Caco-2 (cell line): ENCODE measurements at regions not wholly inside any gene's neighbourhood (a gene's known extent, or its start where the extent isn't known, plus 50 kb on each side); places are given as distances from the start of the nearest gene placed in this dataset.

Experiments used
- BruUV-seq: library from RNA; stranded (reverse); fragments of 400-500 nt; replicated peaks from 2 replicates; lab custom pipeline; 2021; lab: Mats Ljungman, UMichigan
- CTCF ChIA-PET: fragments of 300-600 bp; sonication (Branson Sonifier 250); formaldehyde crosslinking; loops from one replicate; lab custom pipeline; 2022; ENCODE audit warnings: antibody characterized with exemption; lab: Charles Lee
- POLR2A ChIA-PET: fragments of 300-600 bp; sonication (Branson Sonifier 250); formaldehyde crosslinking; loops from one replicate; lab custom pipeline; 2022; ENCODE audit warnings: antibody characterized with exemption; lab: Charles Lee
- DNase-seq, 2 experiments: peaks; one replicate each; pipeline versions ENCODE4 v3.0.0 to v3.0.0-alpha.2; 2020 to 2022
- H3K27me3 ChIP-seq: replicated peaks from 2 replicates; pipeline ENCODE4 v1.6.0; 2011; ENCODE audit warnings: low read length; ENCODE audit not compliant: control insufficient read depth, insufficient read depth
- H3K36me3 ChIP-seq: 2 replicates; pipeline ENCODE4 v1.5.1; 2011; ENCODE audit warnings: low read length; ENCODE audit not compliant: control insufficient read depth, insufficient read depth
- H3K4me1 ChIP-seq: fragments of 250-450 bp; sonication (Bioruptor Pico); 2 replicates; pipeline ENCODE4 v1.5.1; 2020; ENCODE audit warnings: mild to moderate bottlenecking
- H3K4me3 ChIP-seq: 2 replicates; pipeline ENCODE4 v1.5.1; 2011; ENCODE audit warnings: low read depth, mild to moderate bottlenecking, control low read depth, low read length
- H3K9me3 ChIP-seq: fragments of 250-450 bp; sonication (Bioruptor Pico); 2 replicates; pipeline ENCODE4 v1.5.1; 2020; ENCODE audit warnings: mild to moderate bottlenecking, moderate library complexity
- H3K27ac Mint-ChIP-seq: one replicate; pipeline ENCODE4 v1.8.0; 2022; ENCODE audit warnings: mixed read lengths; ENCODE audit not compliant: unreplicated experiment
- H3K27me3 Mint-ChIP-seq: one replicate; pipeline ENCODE4 v1.8.0; 2022; ENCODE audit warnings: mixed read lengths; ENCODE audit not compliant: insufficient read depth, unreplicated experiment
- H3K36me3 Mint-ChIP-seq: one replicate; pipeline ENCODE4 v1.8.0; 2022; ENCODE audit warnings: mild to moderate bottlenecking, mixed read lengths; ENCODE audit not compliant: insufficient read depth, unreplicated experiment
- H3K4me1 Mint-ChIP-seq: one replicate; pipeline ENCODE4 v1.8.0; 2022; ENCODE audit warnings: low read depth, mixed read lengths; ENCODE audit not compliant: unreplicated experiment
- H3K4me3 Mint-ChIP-seq: one replicate; pipeline ENCODE4 v1.8.0; 2022; ENCODE audit warnings: mild to moderate bottlenecking, moderate library complexity, mixed read lengths; ENCODE audit not compliant: unreplicated experiment
- H3K9me3 Mint-ChIP-seq: one replicate; pipeline ENCODE4 v1.8.0; 2022; ENCODE audit warnings: mixed read lengths; ENCODE audit not compliant: unreplicated experiment
- CTCF ChIP-seq, 2 experiments: fragments of 200-600 bp in 1 of 2; IDR thresholded peaks; 1 replicate in 1 of 2; 2 replicates in 1 of 2; pipeline versions ENCODE4 v1.5.1 to v1.8.0; 2011 to 2022; ENCODE audit warnings: antibody characterized with exemption in 1 of 2, control low read depth in 1 of 2, inconsistent platforms in 1 of 2, low read depth in 1 of 2, low read length in 1 of 2, mild to moderate bottlenecking in 1 of 2, moderate library complexity in 1 of 2; ENCODE audit not compliant: insufficient read depth in 1 of 2, severe bottlenecking in 1 of 2, unreplicated experiment in 1 of 2
- intact Hi-C: fragments of 100-400 bp; cut with micrococcal nuclease; formaldehyde crosslinking; loops from one replicate; pipeline ENCODE4 v1.10.0; 2022; ENCODE audit not compliant: unreplicated experiment

GRCh38 chr5:123720955-123721354, 209.0 kb downstream of the CSNK1G3 start:
- no peak for TF ChIP-seq CTCF (IDR thresholded peaks at IDR 0.05; ENCODE audit: insufficient read depth in 1 of 2, low read depth in 1 of 2, low read length in 1 of 2, severe bottlenecking in 1 of 2, unreplicated experiment in 1 of 2)
- H3K4me1 Mint-ChIP-seq, result no peaks in the 10 kb centered on the region
- no peak overlapping the region for H3K27ac Mint-ChIP-seq
- H3K4me1 ChIP-seq, result no peaks in the 10 kb centered on the region
- H3K27me3 ChIP-seq, result no peaks in the 10 kb centered on the region
- H3K4me3 Mint-ChIP-seq, result no peak overlapping the region
- intact Hi-C loops, result no loop called here
- BruUV-seq, result no TSS peak
- POLR2A ChIA-PET, result no interaction called here
- H3K36me3 Mint-ChIP-seq, result no peaks in the 10 kb centered on the region
- no peaks in the 10 kb centered on the region for H3K27me3 Mint-ChIP-seq
- CTCF ChIA-PET, result no interaction called here
- no peak overlapping the region for H3K4me3 ChIP-seq
- H3K36me3 ChIP-seq, result no peaks in the 10 kb centered on the region
- H3K9me3 Mint-ChIP-seq, result no peaks in the 10 kb centered on the region
- DNase-seq, result no peak
- H3K9me3 ChIP-seq, result peaks cover 5% of the 10 kb centered on the region; the same call in 1 of the 2 replicates

GRCh38 chr5:123720339-123720738, 208.4 kb downstream of the CSNK1G3 start:
- no peak overlapping the region for H3K4me3 ChIP-seq
- Mint-ChIP-seq H3K9me3 (no peaks in the 10 kb centered on the region), H3K4me3 (no peak overlapping the region), H3K4me1 (no peaks in the 10 kb centered on the region), H3K36me3 (no peaks in the 10 kb centered on the region), H3K27ac (no peak overlapping the region), H3K27me3 (no peaks in the 10 kb centered on the region)
- CTCF ChIA-PET, result no interaction called here
- TF ChIP-seq CTCF (IDR thresholded peaks at IDR 0.05; ENCODE audit: insufficient read depth in 1 of 2, low read depth in 1 of 2, low read length in 1 of 2, severe bottlenecking in 1 of 2, unreplicated experiment in 1 of 2), result no peak
- DNase-seq, result no peak
- no peaks in the 10 kb centered on the region for H3K4me1 ChIP-seq
- peaks cover 5% of the 10 kb centered on the region; the same call in 1 of the 2 replicates for H3K9me3 ChIP-seq
- H3K27me3 ChIP-seq, result no peaks in the 10 kb centered on the region
- H3K36me3 ChIP-seq, result no peaks in the 10 kb centered on the region
- intact Hi-C loops, result no loop called here
- POLR2A ChIA-PET, result no interaction called here
- no TSS peak for BruUV-seq

GRCh38 chr5:123719004-123719403, 207.0 kb downstream of the CSNK1G3 start:
- H3K27me3 ChIP-seq, result no peaks in the 10 kb centered on the region
- Mint-ChIP-seq H3K9me3 (no peaks in the 10 kb centered on the region), H3K36me3 (no peaks in the 10 kb centered on the region), H3K4me3 (no peak overlapping the region), H3K27ac (no peak overlapping the region), H3K4me1 (no peaks in the 10 kb centered on the region), H3K27me3 (no peaks in the 10 kb centered on the region)
- intact Hi-C loops, result no loop called here
- no peaks in the 10 kb centered on the region for H3K36me3 ChIP-seq
- ChIA-PET POLR2A (no interaction called here), CTCF (no interaction called here)
- TF ChIP-seq CTCF (IDR thresholded peaks at IDR 0.05; ENCODE audit: insufficient read depth in 1 of 2, low read depth in 1 of 2, low read length in 1 of 2, severe bottlenecking in 1 of 2, unreplicated experiment in 1 of 2), result no peak
- no peaks in the 10 kb centered on the region for H3K4me1 ChIP-seq
- no TSS peak for BruUV-seq
- no peak for DNase-seq
- no peak overlapping the region for H3K4me3 ChIP-seq
- peaks cover 5% of the 10 kb centered on the region; the same call in 1 of the 2 replicates for H3K9me3 ChIP-seq
